ENCODE measurements at regions not wholly inside any gene's neighbourhood (a gene's known extent, or its start where the extent isn't known, plus 50 kb on each side); places are given as distances from the start of the nearest gene placed in this dataset.

DNA sequence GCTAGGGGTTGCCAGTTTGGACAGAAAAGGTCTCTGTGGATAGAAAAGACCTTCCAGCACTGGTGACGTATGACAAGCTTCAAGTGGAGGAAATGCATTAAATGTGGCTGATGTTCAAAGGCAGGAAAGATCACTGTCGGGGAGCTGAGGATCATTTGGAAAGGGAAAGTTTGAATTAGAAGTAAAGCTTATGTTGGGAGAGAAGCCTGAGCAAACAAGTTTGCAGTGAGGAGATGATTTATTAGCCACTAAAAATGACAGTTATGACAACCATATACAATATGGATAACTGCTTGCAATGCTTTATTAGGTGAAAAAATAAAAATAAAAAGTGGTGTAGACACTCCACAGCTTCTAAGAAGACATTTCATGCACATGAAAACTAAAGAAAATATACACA, 135.3 kb upstream of the HS3ST1 start:
- TF ChIP-seq, protein P1, sequence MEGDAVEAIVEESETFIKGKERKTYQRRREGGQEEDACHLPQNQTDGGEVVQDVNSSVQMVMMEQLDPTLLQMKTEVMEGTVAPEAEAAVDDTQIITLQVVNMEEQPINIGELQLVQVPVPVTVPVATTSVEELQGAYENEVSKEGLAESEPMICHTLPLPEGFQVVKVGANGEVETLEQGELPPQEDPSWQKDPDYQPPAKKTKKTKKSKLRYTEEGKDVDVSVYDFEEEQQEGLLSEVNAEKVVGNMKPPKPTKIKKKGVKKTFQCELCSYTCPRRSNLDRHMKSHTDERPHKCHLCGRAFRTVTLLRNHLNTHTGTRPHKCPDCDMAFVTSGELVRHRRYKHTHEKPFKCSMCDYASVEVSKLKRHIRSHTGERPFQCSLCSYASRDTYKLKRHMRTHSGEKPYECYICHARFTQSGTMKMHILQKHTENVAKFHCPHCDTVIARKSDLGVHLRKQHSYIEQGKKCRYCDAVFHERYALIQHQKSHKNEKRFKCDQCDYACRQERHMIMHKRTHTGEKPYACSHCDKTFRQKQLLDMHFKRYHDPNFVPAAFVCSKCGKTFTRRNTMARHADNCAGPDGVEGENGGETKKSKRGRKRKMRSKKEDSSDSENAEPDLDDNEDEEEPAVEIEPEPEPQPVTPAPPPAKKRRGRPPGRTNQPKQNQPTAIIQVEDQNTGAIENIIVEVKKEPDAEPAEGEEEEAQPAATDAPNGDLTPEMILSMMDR (IDR thresholded peaks at IDR 0.05; ENCODE audit: low read depth, low read length): no peak
- no peak overlapping the region for H3K4me3 ChIP-seq (ENCODE audit: low read depth, low read length)

DNA sequence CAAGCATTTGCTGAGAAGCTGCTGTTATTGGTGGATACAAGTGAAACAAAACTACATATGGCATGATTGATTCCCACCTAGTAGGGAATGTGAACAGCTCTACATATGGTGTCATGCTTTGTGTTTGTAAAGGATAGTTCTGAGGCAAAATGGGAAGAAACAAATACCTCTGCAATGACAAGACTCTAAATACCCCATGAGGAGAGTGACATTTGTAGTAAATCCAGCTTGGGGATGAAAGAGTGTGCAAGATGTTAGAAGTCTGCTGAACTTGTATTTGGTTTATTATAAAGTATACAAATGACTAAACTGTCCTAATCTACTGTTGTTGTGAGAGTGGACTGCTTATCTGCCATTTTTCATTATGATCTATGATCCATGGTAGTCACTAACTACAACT, 120.8 kb upstream of the HS3ST1 start:
- TF ChIP-seq, protein P1 (IDR thresholded peaks at IDR 0.05; ENCODE audit: low read depth, low read length): no peak
- no peak overlapping the region for H3K4me3 ChIP-seq (ENCODE audit: low read depth, low read length)

DNA sequence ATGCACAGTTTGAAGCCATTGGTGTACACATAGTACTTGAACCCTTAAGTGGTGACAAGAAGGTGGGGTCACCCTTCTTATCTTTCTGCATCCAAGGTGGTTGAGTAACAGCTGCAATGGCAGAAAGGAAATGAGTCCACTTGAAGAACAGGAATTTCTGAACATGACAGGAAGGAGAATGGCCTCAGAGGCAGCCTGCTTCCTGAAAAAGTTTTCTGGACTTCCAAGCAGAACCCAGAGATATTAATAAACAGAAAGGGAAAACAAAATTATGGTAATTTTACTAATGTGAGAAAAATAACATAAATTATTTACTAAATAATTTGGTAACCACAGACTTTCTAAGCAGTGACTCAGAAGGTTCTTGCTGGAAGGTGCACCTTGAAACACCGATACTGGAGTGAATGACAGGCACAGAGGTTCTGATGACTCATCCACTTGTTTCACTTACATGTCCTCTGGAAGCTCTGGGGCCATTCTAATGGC, 119.9 kb upstream of the HS3ST1 start:
- no peak overlapping the region for H3K4me3 ChIP-seq (ENCODE audit: low read depth, low read length)
- TF ChIP-seq, protein P1 (IDR thresholded peaks at IDR 0.05; ENCODE audit: low read depth, low read length): no peak

DNA sequence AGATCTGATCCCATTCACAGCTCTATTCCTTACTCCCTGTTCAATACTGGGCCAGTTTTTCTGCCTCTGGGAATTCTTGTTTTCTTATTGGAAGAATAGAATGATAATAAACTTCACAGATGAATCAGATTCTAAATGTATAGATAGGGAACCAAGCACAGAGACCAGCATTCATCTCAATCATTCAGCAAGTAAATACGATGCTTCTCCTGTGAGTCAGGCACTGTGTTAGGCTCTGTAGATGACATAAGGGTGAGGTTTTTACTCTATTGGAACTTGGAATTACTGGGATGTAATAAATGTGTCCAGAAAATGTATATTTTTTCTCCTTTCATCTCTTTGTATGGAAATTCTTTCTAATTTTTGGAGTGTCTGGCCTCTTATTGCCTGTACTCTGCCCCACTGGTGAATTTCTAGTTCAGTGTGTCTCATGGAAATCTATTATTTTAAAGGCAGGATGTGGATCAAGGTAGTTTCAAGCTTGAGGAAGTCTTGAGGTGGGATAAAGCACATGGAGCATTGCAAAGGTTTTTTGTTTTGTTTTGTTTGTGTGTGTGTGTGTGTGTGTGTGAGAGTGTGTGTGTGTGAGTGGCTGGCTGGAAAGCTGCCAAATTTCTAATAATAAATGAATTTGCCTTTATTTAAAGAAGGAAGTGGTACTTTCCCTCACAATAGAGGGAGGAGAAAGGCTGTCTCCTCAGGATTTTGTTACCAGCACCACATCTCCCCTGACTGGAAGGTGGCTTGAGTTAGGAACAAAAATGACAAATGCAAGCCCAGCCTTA, 117.9 kb upstream of the HS3ST1 start:
- H3K4me3 ChIP-seq (ENCODE audit: low read depth, low read length): no peak overlapping the region
- TF ChIP-seq, protein P1 (IDR thresholded peaks at IDR 0.05; ENCODE audit: low read depth, low read length): no peak

DNA sequence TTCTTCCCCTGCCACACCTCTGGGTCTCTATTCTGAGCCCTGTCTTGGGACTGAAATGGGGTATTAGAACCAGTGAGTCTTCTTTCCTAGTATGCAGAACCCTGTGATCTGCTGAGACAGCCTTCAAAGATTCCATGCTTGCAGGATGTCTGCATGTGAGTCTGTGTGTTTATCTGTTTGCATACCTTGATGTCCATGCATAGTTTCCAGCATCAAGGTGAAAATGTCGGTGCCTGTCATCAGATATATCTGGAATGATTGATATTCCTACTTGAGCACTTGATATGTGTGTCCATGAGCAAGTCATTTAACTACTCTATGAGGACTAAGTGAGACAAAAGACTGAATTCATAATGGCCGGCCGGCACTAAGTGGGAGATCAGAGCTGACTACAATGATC, 117.0 kb upstream of the HS3ST1 start:
- TF ChIP-seq, protein P1 (IDR thresholded peaks at IDR 0.05; ENCODE audit: low read depth, low read length): no peak
- H3K4me3 ChIP-seq (ENCODE audit: low read depth, low read length): no peak overlapping the region

DNA sequence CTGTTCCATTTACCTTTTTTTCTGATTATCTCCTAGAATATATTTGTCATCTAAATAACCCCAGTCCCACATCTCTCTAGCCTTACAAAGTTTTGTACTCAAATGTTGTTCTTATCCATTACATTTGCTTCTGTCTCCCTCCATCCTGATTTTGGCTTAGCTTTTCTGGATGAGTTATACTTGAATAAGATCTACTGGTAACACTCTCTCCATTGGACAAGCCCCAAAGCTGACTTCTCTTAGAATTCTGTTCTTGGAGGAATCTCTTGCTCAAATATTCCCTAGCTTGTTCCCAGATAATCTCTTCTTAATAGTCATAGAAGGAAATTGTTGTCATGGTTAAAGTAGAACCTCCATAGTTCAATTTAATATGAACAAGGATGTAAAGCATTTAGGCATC, 115.5 kb upstream of the HS3ST1 start:
- TF ChIP-seq, protein P1 (IDR thresholded peaks at IDR 0.05; ENCODE audit: low read depth, low read length): no peak

DNA sequence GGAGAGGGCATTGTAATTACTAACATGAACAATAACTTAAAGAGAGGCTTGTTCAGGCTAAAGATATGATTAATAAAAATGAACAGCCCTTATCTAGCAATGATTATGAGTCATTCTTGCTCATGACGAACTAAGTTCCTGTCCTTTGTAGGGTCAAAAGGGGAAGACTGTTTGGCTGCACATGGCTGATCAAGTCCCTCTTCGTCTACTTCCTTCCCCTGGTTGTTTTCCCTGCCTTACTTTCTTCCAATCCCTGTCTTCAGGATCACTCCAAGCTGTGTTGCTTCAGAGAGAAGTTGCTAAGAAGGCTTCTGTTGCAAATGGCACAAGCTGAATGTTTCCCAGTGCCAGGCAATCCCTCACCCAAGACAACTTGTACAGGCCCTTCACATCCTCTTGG, 115.0 kb upstream of the HS3ST1 start:
- H3K4me3 ChIP-seq (ENCODE audit: low read depth, low read length): no peak overlapping the region
- TF ChIP-seq, protein P1 (IDR thresholded peaks at IDR 0.05; ENCODE audit: low read depth, low read length): no peak

More for the DNA sequence above, 115.5 kb upstream of the HS3ST1 start:
- no peak overlapping the region for H3K4me3 ChIP-seq (ENCODE audit: low read depth, low read length)
